Stimulated activated CD4-positive, alpha-beta T cell treated with anti-CD3 and anti-CD28 coated beads, TNF-alpha, amount 100 ng/mL, for 4 hours (primary cell): ENCODE measurements at regions not wholly inside any gene's neighbourhood (a gene's known extent, or its start where the extent isn't known, plus 50 kb on each side); places are given as distances from the start of the nearest gene placed in this dataset.

Source experiments
- DNase-seq, 3 experiments: peaks; one replicate each; pipeline ENCODE4 v3.0.0-alpha.2; 2020; ENCODE audit warnings: low read depth in 3 of 3

- DNase-seq, result no peak
Observed at GRCh38 chr1:30638086-30638485, 85.3 kb downstream of the MATN1 start.

GRCh38 chr1:30637183-30637980 is 86.0 kb downstream of the MATN1 start:
- no peak for DNase-seq

GRCh38 chr1:30636621-30637020 is 86.8 kb downstream of the MATN1 start:
- DNase-seq, result no peak

- DNase-seq, result no peak
Observed at GRCh38 chr1:30635391-30635975, 87.9 kb downstream of the MATN1 start.

- DNase-seq, result no peak
Observed at GRCh38 chr1:30634507-30634906, 88.9 kb downstream of the MATN1 start.

GRCh38 chr1:30633294-30633693 is 90.1 kb downstream of the MATN1 start:
- DNase-seq, result no peak

GRCh38 chr1:30632481-30632880 is 90.9 kb downstream of the MATN1 start:
- no peak for DNase-seq

- no peak for DNase-seq
Observed at GRCh38 chr1:30631700-30632099, 91.7 kb downstream of the MATN1 start.

- no peak for DNase-seq
Observed at GRCh38 chr1:30629501-30629900, 93.9 kb downstream of the MATN1 start.

GRCh38 chr1:30627994-30628393 is 95.4 kb downstream of the MATN1 start:
- no peak for DNase-seq

GRCh38 chr1:30627206-30627605 is 96.2 kb downstream of the MATN1 start:
- no peak for DNase-seq

- no peak for DNase-seq
Observed at GRCh38 chr1:30623431-30623830, 100.0 kb downstream of the MATN1 start.

GRCh38 chr1:30619619-30620018 is 103.8 kb downstream of the MATN1 start:
- no peak for DNase-seq

GRCh38 chr1:30618335-30618747 is 105.0 kb downstream of the MATN1 start:
- DNase-seq, result no peak

- no peak for DNase-seq
Observed at GRCh38 chr1:30616759-30617158, 106.6 kb downstream of the MATN1 start.

GRCh38 chr1:30615816-30616590 is 107.4 kb downstream of the MATN1 start:
- no peak for DNase-seq

- DNase-seq, result no peak
Observed at GRCh38 chr1:30615076-30615795, 108.1 kb downstream of the MATN1 start.

GRCh38 chr1:30613188-30613587 is 110.2 kb downstream of the MATN1 start:
- no peak for DNase-seq

GRCh38 chr1:30612536-30613065 is 110.8 kb downstream of the MATN1 start:
- DNase-seq, result no peak

GRCh38 chr1:30611741-30612309 is 111.6 kb downstream of the MATN1 start:
- no peak for DNase-seq

- DNase-seq, result no peak
Observed at GRCh38 chr1:30610917-30611316, 112.5 kb downstream of the MATN1 start.

- DNase-seq, result no peak
Observed at GRCh38 chr1:30609999-30610345, 113.4 kb downstream of the MATN1 start.
